Transverse colon (tissue), 3 donors: ENCODE measurements at regions not wholly inside any gene's neighbourhood (a gene's known extent, or its start where the extent isn't known, plus 50 kb on each side); places are given as distances from the start of the nearest gene placed in this dataset.

Experiments used
- POLR2A ChIP-seq: fragments of 450-650 bp; IDR thresholded peaks from one replicate; pipeline ENCODE4 v1.6.1; 2016; ENCODE audit warnings: antibody characterized with exemption, mild to moderate bottlenecking, moderate library complexity
- TF ChIP-seq, protein P1 (sequence below), 5 experiments: fragments of 200-600 bp in 3 of 5; fragments of 450-650 bp in 2 of 5; sonication (generic) in 3 of 5; IDR thresholded peaks; 1 replicate in 2 of 5; 2 replicates in 3 of 5; pipeline ENCODE4 v1.5.1; 2016 to 2017; ENCODE audit warnings: antibody characterized with exemption in 5 of 5, inconsistent platforms in 3 of 5, mild to moderate bottlenecking in 2 of 5, moderate library complexity in 1 of 5

DNA sequence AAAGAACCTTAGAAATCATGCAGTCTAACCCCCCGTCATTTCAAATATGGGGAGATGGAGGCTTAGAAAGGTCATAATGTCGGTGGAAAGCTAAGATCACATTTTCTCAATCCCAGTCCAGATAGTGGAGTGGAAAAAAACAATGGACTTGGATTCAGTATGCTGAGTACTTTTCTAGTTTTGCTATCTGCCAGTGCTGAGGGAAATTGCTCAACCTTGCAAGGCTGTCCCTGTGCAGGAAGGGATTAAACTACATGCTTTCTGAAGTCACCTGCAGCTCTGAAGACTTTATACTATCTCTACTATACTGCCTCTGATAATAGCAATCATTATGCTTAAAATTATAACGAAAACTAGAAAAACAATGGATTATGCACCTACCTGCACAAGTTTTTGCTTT lies 272.8 kb downstream of the LRIG3 start:
- TF ChIP-seq POLR2A = no peak
- TF ChIP-seq, protein P1, sequence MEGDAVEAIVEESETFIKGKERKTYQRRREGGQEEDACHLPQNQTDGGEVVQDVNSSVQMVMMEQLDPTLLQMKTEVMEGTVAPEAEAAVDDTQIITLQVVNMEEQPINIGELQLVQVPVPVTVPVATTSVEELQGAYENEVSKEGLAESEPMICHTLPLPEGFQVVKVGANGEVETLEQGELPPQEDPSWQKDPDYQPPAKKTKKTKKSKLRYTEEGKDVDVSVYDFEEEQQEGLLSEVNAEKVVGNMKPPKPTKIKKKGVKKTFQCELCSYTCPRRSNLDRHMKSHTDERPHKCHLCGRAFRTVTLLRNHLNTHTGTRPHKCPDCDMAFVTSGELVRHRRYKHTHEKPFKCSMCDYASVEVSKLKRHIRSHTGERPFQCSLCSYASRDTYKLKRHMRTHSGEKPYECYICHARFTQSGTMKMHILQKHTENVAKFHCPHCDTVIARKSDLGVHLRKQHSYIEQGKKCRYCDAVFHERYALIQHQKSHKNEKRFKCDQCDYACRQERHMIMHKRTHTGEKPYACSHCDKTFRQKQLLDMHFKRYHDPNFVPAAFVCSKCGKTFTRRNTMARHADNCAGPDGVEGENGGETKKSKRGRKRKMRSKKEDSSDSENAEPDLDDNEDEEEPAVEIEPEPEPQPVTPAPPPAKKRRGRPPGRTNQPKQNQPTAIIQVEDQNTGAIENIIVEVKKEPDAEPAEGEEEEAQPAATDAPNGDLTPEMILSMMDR (IDR thresholded peaks at IDR 0.05) = no peak
